Activated CD4-positive, alpha-beta T cell treated with anti-CD3 and anti-CD28 coated beads for 48 hours (primary cell): ENCODE measurements at regions not wholly inside any gene's neighbourhood (a gene's known extent, or its start where the extent isn't known, plus 50 kb on each side); places are given as distances from the start of the nearest gene placed in this dataset.

Source experiments
- DNase-seq: peaks from one replicate; pipeline ENCODE4 v3.0.0-alpha.2; 2020

DNA sequence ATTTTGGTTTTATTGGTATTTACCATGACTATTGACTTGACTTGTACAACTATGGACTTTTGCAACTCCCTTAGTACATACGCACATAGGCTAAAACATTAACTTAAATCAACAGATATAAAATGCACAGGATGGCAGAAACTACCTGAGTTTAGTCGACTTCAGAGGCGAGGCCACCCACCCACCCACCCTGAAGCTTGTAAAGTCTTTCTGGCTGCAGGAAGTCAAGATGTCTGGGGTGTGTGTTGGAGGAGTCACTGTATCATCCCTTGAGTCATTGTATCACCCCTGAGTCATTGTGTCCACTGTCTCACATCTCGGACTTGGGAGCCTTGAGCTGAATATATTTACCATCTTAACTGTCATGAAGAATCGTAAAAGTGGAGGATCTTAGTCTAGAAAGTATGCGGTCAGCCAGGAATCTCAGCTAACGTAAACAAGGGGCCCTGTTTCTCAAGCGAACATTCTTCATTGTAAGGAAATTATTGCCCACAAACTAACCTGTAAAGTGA, 140.0 kb upstream of the ST6GAL2 start:
- no peak for DNase-seq

DNA sequence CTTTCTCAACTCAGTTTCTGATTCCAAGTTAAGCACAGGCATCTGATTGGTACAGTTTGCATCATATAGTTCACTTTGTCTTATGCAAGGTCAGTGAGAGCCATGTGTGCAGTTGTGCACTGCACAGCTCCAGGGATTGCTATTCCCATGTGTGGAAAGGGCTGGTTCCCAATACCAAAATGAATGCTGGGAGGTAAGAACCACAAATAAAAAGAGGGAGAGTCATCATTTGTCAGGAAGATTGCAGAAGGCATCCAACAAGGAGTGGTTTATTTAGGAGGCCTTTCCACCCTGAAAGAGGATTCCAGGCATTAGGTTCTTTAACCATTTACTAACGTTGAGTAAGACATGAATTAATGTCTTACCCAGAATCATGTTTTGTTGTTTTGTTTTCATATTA, 141.2 kb upstream of the ST6GAL2 start:
- DNase-seq: no peak

DNA sequence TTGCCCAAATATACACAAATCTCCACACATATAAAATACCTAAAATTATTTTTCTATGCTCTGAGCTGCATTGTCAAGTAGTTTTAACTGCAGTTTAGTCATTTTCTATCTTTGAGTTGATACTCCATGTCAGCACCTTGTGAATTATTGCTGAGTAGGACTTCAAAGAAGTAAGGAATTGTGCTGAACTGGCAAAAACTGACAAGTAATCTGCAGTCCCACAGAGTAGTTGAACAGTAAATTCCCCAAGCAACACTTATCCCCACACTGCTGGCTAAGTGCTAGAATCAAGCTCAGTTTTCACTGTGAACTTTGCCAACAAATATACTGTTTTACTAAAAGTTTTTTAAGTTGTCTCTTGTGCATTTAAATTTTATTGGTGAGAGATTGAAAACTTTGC, 141.8 kb upstream of the ST6GAL2 start:
- no peak for DNase-seq

DNA sequence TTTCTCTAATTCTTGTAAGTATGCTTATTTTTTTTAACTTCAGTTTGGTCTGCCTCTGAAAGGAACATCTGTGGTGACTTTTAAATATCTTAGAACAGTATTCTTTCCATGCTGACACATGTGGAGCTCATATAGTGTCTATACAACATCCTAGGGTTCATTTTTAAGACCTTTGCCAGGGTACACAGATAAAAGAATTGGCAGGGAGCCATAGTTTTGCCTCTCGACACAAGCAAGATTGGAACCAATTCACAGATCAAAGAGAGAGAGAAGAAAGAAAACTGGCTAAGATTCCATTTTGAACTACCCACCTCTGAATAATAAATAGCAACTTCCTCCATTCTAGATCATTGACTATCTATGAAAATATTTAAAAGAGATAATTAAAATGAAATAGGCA, 142.7 kb upstream of the ST6GAL2 start:
- no peak for DNase-seq

DNA sequence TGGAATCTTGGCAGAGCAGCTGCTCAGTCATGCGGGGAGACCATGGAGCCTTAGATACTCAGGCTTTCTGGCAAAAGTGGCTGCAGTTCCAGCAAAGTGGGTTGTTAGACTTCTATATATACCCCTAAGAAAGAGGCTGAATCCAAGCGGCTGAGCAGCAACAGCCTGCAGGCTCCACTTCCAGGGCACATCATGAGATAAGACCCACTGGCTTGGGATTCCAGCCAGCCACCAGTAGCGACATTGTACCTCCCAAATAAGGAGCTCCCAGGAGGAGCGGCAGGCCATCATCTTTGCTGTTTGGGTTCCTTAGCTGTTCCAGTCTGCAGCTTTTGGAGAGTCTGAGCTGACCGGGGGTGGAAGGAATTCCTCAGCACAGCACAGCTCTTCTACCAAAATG, 150.3 kb upstream of the ST6GAL2 start:
- DNase-seq: no peak

DNA sequence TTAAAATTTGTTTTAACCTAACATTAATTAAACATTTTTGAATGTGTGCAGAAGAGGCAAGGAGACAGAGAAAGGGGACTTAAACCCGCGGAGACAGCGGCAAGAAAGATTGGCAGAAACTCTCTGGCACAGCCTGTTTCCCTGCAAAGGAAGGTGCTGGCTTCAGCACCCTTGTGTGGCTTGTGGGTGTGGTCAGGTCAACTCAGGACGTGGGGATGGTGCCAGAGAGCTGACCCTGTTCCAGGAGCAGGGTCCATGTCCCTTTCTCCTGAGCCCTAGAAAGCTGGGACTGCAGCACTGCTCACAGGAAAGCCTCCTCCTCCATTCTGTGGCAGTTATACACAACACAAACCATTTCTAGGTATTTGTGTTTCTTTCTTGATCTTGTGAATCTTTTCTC, 176.2 kb upstream of the ST6GAL2 start:
- no peak for DNase-seq

DNA sequence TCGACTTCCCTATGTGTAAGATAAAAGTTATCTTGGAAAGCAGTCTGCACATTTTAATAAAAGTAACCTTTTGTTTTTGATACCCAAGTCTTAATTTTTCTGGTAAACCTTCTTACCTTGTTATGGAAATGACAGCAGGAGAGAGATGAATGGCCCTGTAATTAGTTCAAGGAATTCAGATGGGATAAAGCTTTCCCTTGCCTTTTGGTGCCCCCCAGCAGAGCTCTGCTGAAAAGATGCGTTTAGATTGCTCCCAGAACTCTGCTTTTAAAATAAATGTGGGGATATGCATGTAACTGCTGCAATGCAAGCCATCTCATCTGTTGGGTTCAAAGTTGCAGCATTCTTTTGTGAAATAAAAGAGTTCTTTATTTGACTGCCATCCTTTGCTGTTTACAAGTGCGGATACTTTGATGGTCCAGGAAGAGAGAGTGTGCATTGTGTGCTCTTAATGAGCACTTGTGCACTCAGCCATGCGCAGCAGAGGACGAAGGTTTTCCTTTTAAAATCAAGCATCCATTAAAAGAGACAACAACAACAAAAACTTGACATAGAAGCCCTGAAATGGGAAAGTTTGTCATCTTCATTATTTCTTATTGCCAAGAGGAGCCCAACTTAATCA, 176.7 kb upstream of the ST6GAL2 start:
- DNase-seq: no peak

DNA sequence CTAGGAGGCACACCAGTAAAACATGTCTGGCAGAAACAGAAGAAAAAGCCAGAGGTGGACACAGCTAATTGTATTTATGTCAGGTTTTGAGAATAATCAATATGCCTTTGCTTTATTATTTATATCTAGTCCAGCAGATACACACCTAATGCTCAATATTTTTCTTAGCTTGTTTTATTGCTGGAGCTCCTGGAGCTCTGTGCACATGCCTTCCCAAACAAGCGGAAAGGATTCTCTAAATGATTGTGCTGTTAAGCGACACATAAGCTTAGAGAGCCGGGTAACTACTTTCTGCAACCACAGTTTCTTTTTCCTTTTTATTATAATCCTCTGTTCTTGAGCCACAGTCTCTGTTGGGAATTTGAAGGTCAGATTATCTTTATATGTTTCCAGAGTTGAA, 177.3 kb upstream of the ST6GAL2 start:
- no peak for DNase-seq

DNA sequence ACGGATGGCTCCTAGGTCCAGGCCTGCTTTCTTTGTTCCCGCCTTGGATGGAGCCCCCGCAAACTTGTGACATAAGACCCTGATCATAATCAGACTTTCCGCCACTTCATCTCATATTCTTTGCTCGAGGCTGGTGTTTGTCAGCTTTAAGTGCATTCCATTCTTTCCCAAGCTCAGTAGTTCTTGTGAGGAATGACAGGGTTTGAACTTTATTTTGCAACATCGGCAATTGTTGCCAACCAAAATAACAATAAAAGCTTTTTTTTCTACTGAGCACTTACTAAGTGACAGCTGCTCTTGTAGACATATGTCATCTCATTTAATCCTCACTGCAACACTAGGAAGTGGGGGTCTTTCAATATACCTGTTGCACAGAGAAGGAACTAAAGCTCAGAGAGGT, 178.8 kb upstream of the ST6GAL2 start:
- DNase-seq: no peak

DNA sequence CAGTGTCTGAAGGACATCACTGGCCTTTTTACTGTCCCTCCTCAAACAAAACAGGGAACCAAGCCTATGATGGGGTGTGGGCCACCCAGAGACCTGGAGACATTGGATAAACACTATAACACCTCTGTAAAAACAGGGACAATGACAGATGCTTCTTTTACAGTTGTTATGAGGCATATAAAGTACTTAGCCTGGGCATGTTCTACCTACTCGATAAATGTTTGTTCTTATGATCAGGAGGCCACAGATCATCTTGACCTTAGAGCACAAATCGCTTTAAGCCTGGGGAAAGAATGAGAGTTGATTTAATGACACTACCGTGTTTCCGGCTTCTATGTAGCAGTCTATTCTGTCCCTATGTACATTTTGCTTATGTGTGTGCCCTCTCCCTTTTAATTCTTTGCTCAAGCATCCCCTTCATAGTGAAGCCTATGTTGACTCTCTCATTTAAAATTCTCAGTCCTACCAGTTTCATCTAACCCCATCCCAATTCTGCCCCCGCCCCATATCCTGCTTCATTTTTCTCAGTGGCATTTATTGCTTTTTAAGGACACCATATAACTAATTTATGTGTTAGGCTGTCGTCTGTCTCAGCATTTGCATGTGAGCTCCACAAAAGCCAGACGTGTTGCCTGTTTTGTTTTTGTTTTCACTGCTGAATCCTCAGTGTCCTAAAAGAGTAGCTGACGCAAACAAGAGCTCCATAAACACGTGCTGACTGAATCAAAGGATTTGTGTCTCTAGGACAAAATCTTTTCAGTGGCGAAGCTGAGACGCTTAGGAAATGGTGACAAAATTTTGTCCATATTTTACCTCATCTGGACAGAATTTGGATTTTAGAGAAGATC, 182.3 kb upstream of the ST6GAL2 start:
- no peak for DNase-seq

DNA sequence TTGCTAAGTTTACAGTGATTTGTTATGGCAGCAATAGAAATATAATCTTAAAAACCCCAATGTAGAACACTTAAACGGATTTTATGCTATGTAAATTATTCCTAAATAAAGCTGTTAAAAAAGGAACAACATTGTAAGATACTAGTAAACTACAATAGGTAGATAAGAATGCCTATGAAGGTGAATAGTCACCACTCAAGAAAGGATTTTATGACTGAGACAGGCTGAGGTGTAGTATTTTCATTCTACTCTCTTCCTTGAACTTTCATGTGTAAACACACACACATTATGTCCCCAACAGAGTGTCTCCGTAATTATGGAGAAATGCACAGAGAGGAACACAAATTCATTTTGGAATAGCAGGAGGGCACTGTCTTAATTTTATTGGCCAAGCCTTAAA, 183.9 kb upstream of the ST6GAL2 start:
- DNase-seq: no peak

DNA sequence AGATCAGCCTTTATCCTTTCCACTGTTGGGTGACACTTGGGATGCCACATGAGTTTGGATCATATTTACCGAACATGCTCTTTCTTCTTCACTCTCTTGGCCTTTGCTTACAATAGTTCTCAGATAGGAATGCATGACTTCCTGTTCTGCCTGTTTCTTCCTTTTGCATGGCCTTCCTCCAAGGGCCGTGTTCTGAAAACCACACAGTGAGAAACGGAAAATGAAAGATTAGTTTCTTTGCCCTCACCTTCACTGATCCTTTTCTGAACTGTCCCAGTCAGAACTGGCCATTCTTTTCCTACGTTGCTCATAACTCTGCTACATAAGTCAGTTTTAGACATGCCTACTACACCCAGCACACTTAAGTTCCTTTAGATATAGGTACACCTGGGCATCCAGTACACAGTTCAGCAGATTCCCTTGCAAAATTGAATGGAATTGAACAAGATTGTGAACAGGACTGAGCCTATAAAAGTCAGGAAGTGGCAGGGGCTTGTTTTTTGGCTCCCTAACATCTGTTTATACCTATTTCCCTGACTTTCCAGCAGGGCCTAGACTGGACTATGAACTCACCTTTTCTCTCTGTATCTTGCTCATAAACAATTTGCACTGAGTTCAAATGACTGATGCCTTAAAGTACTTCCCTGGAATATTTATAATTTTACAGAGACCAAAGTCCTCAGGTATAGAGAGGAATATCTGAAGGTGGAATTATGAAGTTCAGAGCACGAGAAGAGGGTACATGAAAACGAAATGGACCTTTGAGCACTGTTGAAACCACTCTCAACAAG, 186.4 kb upstream of the ST6GAL2 start:
- no peak for DNase-seq

DNA sequence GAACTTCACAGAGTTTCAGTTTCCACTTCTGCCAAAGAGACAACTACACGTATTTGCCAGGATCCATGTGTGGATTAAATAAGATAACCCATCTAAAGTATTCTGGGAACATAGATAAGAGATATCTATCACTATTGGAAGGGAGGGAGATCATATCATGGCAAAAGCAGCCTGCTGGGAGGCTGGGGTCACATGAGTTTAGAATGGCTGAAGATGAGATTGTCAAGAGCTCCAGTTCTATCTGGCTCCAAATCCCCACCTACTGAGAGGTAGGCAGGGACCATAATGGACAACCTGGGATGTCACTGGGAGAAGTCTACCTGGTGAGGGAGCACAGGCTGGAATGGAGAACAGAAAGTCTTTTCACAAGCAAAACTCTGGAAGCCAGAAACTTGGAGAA, 192.6 kb upstream of the ST6GAL2 start:
- no peak for DNase-seq

DNA sequence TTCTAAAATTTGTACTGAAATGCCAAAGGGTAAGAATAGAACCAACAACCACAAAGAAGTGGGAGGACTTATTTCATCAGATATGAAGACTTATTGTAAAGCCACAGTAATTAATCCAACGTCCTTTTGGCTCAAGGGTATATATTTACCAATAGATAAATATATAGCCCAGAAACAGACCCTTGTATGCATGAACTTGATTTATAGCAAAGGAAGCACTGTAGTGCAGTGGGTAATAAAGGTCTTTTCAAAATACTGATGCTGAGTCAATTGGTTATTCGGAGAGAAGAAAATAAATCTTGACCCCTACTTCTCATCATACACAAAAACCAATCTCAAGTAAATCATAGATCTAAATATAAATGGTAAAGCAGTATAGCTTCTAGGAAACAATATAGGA, 200.5 kb upstream of the ST6GAL2 start:
- DNase-seq: no peak

DNA sequence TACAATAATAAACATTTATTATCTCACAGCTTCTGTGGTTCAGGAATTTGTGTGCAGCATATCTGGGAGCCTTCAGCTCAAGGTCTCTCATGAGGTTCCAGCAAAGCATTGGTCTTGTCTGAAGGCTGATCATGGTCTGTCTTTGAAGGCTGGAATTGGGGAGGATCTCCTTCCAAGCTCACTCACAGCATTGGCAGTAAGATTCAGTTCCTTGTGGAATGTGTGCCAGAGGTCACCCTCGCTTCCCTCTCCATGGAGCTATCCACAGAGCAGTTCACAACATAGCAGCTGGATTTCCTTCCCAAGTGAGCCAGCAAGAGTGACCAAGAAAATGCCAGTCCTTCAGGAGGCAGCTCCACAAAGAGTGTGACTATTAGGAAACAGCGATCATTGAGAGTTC, 202.2 kb upstream of the ST6GAL2 start:
- DNase-seq: no peak

DNA sequence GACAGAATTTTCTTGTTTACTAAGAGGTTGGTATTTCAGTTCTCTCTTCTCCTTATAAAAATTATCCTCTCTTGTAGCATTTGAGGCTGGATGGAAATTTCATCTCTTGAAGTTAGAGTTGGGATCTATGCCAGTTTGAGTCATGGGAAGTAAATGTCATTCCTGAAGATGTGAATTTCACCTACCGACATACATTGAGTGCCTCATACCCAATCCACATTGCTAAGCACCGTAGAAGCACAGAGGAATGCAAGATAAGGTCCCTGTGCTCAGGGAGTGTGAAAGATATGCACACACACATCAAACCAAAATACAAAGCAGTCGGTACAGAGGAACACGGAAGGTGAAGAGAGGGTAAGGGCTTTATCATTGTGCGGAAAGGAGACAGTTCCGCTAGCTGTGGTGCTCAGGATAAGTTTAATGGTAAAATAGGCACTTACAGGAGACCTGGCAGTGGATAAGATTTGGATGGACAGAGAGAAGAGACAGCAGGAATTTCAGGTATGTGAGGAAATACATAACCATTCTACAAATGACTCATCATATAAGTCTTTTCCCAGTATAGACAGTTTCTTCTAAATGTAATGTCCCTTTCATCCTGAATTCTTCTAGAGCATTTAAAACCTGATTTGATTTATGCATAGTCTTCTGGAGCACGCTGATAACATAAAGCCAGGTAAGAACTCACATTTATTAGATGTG, 205.3 kb upstream of the ST6GAL2 start:
- no peak for DNase-seq

DNA sequence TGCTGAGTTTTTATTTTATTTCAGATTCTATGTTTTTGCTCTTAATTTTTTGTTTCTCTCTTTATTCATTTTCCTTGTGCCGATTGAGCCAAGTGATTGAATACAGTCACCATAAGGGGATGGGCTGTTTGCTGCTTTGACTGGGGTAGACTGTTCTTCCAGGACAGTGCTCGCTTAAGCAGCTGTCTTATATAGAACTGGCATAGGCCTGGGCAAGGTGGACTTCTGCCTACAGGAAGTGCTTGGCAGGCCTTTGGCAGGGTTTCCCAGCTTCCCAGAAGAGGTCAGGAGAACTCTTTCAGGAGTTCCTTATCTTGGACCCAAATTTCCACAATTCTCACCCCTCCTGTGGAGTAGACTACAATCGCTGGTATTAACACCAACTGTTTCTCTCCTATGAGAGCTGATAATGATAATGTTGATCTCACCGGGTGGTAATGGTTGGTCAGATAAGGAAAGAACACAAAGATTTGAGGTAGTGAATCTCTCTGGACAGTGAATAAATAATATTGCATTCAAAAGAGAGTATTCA, 207.5 kb upstream of the ST6GAL2 start:
- DNase-seq: no peak

DNA sequence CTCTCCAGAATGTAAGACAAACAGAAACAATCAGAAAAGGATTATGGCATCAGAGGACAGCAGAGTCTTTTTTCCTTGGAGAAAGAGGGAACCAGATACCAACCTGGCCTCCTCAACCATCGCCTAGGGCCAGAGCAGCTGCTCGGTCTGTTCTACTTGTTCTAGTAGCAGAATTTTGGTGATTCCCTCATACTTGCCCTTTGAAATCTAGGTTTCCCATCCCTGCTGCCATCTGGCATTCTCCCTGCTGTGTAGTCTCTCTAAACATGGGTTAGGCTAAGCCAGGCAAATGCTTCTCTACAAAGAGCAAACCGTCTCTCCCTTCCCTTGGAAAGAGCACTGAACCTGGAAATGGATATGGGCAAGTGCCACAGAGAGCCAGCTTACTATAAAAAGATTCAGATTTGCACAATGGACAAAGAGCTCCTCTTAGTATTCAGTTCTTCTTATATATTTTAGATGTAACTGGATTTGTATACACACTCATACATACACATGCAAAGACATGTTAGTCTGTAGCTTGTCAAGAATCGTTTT, 208.6 kb upstream of the ST6GAL2 start:
- no peak for DNase-seq

DNA sequence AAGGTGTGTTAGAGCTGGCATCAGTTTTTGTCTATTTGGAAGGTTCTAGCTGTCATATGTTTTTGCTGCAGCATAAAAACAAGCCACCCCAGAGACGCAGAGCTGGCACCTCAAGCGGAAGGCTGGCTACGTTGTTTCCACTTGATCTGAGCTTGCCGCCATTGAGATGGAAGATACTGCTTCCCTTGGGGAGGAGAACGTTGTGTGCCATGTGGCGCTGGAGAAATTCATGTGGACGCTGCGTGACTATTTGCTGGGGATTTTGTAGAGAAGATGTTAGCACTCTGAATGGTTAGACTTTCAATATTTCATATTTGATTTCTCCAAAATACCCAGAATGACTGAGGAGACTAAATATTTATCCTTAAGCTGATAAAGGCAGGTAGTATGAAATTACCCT, 216.2 kb upstream of the ST6GAL2 start:
- no peak for DNase-seq

DNA sequence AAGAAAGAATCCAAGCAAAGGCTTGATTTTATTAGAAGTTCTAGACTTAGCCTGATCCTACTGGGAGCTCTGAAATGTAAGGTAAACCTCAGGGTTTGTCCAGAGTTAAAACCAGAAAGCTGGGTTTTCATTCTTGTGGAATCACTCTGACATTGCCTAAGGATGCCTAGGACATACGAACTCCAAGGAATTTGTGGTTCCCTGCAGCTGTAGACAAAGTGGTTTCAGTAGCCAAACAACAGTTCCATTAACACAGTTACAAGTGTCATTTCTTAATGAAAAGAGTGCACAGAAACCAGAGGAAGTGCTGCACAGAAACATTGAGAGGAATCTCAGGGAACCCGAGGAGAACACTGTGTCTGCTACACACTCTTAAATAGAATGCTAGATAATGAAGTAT, 221.4 kb upstream of the ST6GAL2 start:
- DNase-seq: no peak

DNA sequence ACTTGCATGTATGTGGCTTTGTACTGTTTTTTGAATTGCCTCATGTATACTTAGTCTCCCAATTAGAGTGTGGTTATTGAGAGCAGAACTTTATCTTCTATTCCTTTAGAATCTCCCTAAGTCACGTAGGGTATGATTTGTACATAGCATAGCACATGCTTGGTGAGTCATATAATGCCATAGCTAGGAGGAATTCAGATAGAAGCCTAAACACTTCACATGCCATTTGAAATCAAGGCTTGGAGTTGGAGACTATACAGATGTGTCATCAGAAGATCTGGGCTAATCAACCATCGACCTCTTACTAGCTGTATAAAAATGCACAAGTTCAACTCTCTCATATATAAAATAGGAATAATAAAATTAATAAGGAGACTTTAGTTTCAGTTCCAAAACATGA, 222.6 kb upstream of the ST6GAL2 start:
- no peak for DNase-seq

DNA sequence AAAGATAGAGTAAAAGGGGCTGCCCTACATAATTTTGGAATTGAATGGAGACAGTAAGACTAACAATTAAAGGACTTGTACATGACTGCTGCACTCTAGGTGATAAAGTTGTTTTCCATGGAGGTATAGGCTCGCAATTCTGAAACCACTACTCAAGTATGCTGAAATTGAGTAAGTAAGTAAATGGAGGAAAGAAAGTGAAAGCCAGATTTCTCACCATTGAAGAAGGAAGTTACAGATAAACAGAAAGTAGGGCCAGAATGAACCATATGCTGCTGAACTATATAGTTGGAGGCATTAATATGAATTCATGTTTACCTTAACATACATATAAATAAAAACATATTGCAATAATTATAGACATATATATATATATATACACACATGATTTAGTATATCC, 225.7 kb upstream of the ST6GAL2 start:
- no peak for DNase-seq

DNA sequence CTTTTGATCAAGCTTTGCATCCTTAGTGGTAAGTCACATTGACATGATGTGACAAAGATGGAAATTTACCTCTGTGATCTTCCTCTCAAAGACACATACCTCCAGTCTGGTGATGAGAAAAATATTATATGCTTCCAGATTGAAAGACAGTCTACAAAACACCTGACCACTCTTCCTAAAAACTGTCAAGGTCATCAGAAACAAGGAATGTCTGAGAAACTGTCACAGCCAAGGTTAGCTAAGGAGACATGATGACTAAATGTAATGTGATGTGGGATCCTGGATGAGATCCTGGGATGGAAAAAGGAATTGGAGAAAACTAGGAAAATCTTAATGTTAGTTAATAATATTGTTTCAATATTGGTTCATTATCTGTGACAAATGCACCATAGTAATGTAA, 226.6 kb upstream of the ST6GAL2 start:
- DNase-seq: no peak
